Fibroblast of skin of left quadriceps (primary cell): ENCODE measurements at regions not wholly inside any gene's neighbourhood (a gene's known extent, or its start where the extent isn't known, plus 50 kb on each side); places are given as distances from the start of the nearest gene placed in this dataset.
"Not testable (repeated sequence)": the region's sequence is repeated elsewhere in the genome, so short reads cannot be mapped to it uniquely, and the experiment has no call there.

ENCODE experiments used
- DNase-seq, 2 experiments: peaks; one replicate each; pipeline ENCODE4 v3.0.0-alpha.2; 2013; ENCODE audit warnings: low read depth in 2 of 2

DNA sequence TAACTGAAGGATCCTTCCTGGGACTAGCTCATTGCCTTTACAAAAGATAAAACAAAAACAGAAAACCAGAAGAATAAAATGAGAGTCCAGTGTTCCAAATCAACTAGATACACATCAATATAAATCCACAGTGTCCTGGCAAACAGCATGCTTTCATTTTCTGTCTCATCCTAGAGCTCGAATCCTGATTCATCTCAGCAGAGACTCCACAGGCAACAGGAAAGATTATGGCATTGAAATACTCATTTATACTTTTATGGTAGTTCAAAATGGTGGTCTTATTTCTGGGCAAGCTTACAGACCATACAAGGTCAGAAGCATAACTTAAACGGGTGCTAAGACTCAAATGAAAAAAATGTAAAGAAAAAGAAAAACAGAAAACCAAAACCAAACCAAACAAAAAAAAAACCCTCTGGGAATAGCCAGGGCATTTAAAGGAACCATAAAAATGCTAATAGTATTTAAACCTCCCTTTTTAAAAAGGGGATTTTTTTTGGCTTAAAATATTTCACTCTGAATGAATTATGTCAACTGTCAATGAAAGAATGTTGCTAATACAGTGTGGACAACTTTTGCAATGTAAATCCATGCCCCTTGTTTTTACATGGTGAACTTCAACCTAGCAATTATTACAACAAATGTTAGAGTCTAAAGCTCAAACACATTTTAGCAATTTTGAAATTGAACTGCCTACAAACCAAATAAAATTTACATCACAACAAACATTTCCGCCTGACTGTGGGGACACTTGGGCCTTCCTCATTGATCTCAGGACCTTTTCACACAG is 57.9 kb downstream of the GPR101 start:
- DNase-seq, result peak in 1 of 2 experiments; percentile 7

DNA sequence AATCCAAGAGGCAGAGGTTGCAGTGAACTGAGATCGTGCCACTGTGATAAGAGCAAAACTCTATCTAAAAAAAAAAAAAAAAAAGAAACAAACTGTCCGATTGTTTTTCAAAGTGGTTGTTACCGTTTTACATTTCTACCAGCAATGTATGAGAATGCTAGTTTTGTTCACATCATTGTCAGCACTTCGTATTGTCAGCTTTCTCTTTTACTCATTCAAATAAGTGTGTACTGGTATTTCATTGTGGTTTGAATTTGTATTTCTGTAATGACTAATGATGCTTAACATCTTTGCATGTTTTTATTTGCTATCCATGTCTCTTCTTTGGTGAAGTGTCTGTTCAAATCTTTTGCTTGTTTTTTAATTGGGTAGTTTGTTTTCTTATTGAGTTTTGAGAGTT is 65.8 kb downstream of the GPR101 start:
- DNase-seq, result no peak

- DNase-seq, result no peak
These were observed 69.8 kb downstream of the GPR101 start for GRCh38 chrX:136963973-136964372.

- DNase-seq, result no peak
These were observed 72.1 kb downstream of the GPR101 start for GRCh38 chrX:136961594-136962135.

DNA sequence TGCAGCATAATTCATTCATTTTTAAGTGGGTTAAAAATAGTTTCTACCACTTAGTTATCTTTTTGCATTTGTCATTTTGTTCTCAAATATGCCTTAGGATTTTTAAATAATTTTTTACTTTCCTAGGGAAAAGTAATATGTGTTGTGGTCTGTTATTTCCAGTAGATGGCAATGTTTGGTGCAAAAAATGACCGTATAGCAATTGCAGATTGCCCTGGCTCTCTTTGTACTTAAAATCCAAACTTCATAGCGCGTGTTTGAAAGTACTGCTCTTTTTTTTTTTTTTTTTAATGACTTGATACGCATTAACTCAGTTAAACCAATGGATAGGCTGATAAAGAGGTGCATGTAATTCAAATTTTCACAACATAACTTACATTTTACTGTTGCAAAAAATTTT is 74.4 kb upstream of the RBMX start:
- DNase-seq, result peak in 1 of 2 experiments; percentile 5

- DNase-seq, result peak; percentile 23 to 26
These were observed 73.6 kb upstream of the RBMX start for GRCh38 chrX:136953867-136954787.

DNA sequence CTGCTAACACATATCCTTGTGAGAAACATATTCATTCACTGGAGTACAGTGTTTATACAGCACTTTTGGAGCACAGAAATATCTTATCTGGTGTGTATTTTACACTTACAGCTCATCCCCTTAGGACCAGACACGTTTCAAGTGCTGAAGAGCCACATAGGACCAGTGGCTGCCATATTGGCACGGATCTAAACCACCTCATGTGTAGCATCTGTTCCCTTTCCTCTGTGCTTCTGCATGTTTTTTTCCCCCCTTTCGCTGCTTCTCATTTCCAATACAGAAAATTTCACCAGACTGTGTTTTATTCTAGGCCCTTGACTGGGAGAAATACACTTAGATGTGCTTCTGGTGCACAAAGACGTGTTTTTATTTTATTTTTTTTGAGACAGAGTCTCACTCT is 69.7 kb upstream of the RBMX start:
- no peak for DNase-seq

GRCh38 chrX:136941396-136942337 is 61.1 kb upstream of the RBMX start:
- no peak for DNase-seq

- DNase-seq, result no peak
These were observed 55.6 kb upstream of the RBMX start for GRCh38 chrX:136936183-136936549.

- DNase-seq, result not testable (repeated sequence)
These were observed 55.1 kb upstream of the RBMX start for GRCh38 chrX:136935533-136936182.

- DNase-seq, result not testable (repeated sequence)
These were observed 54.1 kb upstream of the RBMX start for GRCh38 chrX:136934652-136935051.

DNA sequence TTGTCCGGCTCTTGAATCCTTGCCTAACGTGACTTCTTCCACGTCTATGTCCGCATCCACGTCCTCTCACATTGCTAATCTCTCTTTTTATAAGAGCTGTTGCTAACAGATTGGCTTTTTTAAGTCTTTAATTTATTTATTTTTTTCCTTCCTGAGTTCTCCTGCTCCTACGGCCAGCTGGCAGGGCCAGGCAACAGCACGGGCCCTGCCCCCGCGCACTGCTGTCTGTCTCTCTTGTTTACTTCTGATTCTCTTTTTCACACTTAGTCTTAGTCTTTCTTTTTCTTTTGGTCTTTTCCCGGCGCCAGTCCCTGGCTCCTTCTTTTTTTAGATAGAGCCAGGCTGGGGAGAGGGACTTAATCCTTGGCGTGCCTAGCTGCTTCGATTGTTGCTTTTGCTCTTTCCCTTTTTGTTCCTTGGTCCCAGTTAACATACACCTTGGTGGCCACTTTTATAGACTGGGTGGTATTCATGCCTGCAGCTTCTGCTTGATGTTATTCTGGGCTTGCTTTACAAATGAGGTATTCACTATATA is 53.2 kb upstream of the RBMX start:
- no peak for DNase-seq

- no peak for DNase-seq
These were observed 51.1 kb upstream of the RBMX start for GRCh38 chrX:136931661-136932060.
